Pancreas (tissue), 10 donors: ENCODE measurements at regions not wholly inside any gene's neighbourhood (a gene's known extent, or its start where the extent isn't known, plus 50 kb on each side); places are given as distances from the start of the nearest gene placed in this dataset.

Experiments
- ATAC-seq, 4 donors: fragments of 200-7000 bp; cut with Tn5 transposase; one replicate each; pipeline versions ENCODE4 v1.8.0 to v1.9.1; 2020; ENCODE audit warnings: mild to moderate bottlenecking in 4 of 4, moderate library complexity in 4 of 4
- DNase-seq, 6 donors: peaks; one replicate each; pipeline ENCODE4 v3.0.0-alpha.2; 2020
- FAIRE-seq: peaks from 2 replicates; lab custom pipeline; 2012; peaks lifted over from hg19 to GRCh38; lab: Jason Lieb, UNC
- H3K27ac ChIP-seq, 4 donors: fragments of 200-600 bp; sonication (generic); 1 replicate in 3 of 4; 2 replicates in 1 of 4; pipeline versions ENCODE4 v1.5.0 to v1.8.0; 2020
- H3K27me3 ChIP-seq, 4 donors: fragments of 200-600 bp; one replicate each; pipeline ENCODE4 v1.8.0; 2021
- H3K36me3 ChIP-seq, 3 donors: fragments of 200-600 bp; sonication (generic) in 1 of 3; one replicate each; pipeline versions ENCODE4 v1.5.0 to v1.8.0; 2020 to 2021
- H3K4me1 ChIP-seq, 3 donors: fragments of 200-600 bp; one replicate each; pipeline ENCODE4 v1.8.0; 2021
- H3K4me3 ChIP-seq, 4 donors: fragments of 200-600 bp; sonication (generic) in 2 of 4; one replicate each; pipeline versions ENCODE4 v1.5.0 to v1.8.0; 2020 to 2021
- H3K9me3 ChIP-seq, 4 donors: fragments of 200-600 bp; one replicate each; pipeline ENCODE4 v1.8.0; 2021
- WGBS, 2 donors: extraction: QIAGEN DNeasy Blood & Tissue Kit; methylation state at CpG; one replicate each; pipeline ENCODE4 v1.1.7; 2013; 5-methylcytosine and 5-hydroxymethylcytosine counted together
- intact Hi-C, 3 donors: fragments of 100-400 bp; cut with DNase I; formaldehyde crosslinking; loops; one replicate each; pipeline versions ENCODE4 v1.11.1 to v1.14.2; 2022
- TF ChIP-seq, protein P1 (sequence below), 4 donors: fragments of 200-600 bp; sonication (generic) in 3 of 4; IDR thresholded peaks; one replicate each; pipeline versions ENCODE4 v1.5.0 to v1.8.0; 2021; ENCODE audit warnings: antibody characterized with exemption in 4 of 4
- donor health status: healthy with polysubstance abuse.
- donor health status: DM: no; HTN: no; CAD: no; lungs with moderate emphysema.
- donor health status: DM: no; HTN: no; CAD: no.
- donor health status: control.
- donor health status: control.
- donor health status: Bipolar disorder and iron deficiency.
- donor health status: DM: yes; HTN: yes; CAD: no.
- donor health status: DM: no; HTN: no; CAD: no.
- donor health status: DM: no; HTN: no; CAD: no.
- donor health status: DM: yes; HTN: yes; CAD: no.

DNA sequence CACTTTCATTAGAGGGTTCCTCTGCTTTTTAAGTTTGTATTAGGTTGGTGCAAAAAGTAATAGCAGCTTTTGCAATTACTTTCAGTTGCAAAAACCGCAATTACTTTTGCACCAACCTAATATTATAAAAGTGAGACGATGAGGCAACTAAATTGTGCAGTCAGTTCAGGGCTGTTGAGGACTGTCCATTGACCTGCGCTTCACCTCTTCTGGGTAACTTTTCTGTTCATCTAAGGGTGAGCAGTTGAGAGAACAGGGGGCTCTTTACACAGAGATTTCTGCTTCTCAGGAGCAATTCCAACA lies 191.3 kb downstream of the AACS start:
- H3K9me3 ChIP-seq, result no peaks in the 10 kb centered on the region
- intact Hi-C loops, result no loop called here
- no peaks in the 10 kb centered on the region for H3K27me3 ChIP-seq
- TF ChIP-seq, protein P1, sequence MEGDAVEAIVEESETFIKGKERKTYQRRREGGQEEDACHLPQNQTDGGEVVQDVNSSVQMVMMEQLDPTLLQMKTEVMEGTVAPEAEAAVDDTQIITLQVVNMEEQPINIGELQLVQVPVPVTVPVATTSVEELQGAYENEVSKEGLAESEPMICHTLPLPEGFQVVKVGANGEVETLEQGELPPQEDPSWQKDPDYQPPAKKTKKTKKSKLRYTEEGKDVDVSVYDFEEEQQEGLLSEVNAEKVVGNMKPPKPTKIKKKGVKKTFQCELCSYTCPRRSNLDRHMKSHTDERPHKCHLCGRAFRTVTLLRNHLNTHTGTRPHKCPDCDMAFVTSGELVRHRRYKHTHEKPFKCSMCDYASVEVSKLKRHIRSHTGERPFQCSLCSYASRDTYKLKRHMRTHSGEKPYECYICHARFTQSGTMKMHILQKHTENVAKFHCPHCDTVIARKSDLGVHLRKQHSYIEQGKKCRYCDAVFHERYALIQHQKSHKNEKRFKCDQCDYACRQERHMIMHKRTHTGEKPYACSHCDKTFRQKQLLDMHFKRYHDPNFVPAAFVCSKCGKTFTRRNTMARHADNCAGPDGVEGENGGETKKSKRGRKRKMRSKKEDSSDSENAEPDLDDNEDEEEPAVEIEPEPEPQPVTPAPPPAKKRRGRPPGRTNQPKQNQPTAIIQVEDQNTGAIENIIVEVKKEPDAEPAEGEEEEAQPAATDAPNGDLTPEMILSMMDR (IDR thresholded peaks at IDR 0.05), result no peak
- WGBS, 2 donors, result 68 to 79% methylated on average over 3 of the region's 3 CpGs
- FAIRE-seq, result no peak
- ATAC-seq, result no peak
- H3K27ac ChIP-seq, result no peak overlapping the region
- no peaks in the 10 kb centered on the region for H3K4me1 ChIP-seq
- no peaks in the 10 kb centered on the region for H3K36me3 ChIP-seq
- no peak for DNase-seq
- H3K4me3 ChIP-seq, result no peak overlapping the region

DNA sequence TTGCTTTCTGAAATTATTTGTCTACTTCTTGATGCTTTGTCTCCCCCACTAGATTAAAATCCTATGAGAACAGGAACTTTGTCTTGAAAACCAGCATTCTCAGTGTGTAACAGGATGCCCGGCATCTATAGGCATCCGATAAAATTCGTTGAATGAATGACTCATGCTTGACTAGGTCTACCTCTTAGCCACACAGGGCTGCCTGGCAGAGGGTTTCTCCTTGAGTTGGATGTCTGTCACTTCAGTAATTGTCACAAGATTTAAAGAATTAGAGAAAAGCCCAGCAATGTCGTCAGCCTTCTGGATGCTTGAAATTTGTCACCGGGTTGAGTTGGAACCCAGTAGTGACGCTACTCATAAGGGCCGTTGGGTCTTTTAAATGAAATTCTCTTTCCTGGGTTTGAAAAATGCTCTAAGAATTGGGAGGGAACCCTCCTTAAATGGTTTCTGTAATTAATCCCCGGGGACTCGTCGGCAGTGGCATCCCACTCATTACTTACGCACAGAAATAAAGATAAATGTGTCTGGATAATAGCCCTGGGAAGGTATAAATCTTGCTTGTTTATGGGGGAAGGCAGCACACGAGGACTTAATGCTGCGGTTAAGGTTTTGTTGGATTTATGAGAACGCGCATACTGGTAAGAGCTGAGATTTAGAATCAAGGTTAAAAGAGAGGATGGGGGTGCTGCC lies 194.1 kb downstream of the AACS start:
- H3K27me3 ChIP-seq, result no peaks in the 10 kb centered on the region
- intact Hi-C loops, result no loop called here
- H3K9me3 ChIP-seq, result no peaks in the 10 kb centered on the region
- no peaks in the 10 kb centered on the region for H3K36me3 ChIP-seq
- H3K4me1 ChIP-seq, result no peaks in the 10 kb centered on the region
- no peak for DNase-seq
- no peak overlapping the region for H3K27ac ChIP-seq
- FAIRE-seq, result no peak
- H3K4me3 ChIP-seq, result no peak overlapping the region
- WGBS, 2 donors, result 67 to 71% methylated on average over 15 of the region's 15 CpGs
- no peak for ATAC-seq
- TF ChIP-seq, protein P1 (IDR thresholded peaks at IDR 0.05), result no peak

DNA sequence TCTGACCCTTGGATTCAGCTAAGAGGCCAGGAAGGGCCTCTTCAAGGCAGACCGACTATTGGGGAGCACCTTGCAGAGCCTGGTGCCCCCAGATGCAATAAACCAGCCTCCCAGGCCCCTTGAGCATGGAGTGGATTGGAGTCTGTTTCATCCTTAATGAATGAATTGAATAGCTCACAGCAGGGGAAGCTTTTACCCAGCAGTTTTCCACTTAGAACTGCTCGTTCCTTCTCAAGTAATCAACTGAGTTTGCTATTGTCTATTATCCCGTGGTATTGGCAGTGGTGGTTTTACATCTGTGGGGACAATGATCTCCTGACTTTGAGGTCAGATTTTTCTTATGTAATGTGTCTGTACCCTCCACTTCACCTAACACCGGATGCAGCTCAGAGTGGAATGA lies 197.6 kb downstream of the AACS start:
- intact Hi-C loops, result no loop called here
- TF ChIP-seq, protein P1 (IDR thresholded peaks at IDR 0.05), result no peak
- no peak for FAIRE-seq
- H3K36me3 ChIP-seq, result no peaks in the 10 kb centered on the region
- ATAC-seq, result no peak
- no peak overlapping the region for H3K4me3 ChIP-seq
- H3K27ac ChIP-seq, result no peak overlapping the region
- no peaks in the 10 kb centered on the region for H3K9me3 ChIP-seq
- no peaks in the 10 kb centered on the region for H3K27me3 ChIP-seq
- 35 to 39% methylated on average over 4 of the region's 4 CpGs for WGBS, 2 donors
- no peak for DNase-seq
- no peaks in the 10 kb centered on the region for H3K4me1 ChIP-seq

DNA sequence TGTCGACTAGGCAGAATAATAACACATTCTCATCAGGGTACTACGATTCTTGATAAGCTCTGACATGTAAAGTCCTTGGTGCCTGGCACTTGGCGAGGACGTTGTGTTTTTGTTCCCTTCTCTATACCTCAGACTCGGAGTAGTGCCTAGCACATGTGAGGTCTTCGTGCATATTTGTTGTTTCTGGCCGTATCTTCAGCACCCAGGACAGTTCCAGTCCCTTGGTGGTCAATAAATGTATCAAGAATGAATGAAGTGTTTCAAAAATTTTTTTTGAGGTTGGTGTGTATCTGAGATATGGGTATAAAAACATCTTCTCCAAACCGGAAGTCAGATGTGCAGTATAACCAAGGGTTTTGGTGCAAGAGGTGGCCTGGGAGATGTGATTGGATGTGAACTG lies 198.2 kb downstream of the AACS start:
- Histone ChIP-seq H3K27ac (no peak overlapping the region), H3K36me3 (no peaks in the 10 kb centered on the region), H3K27me3 (no peaks in the 10 kb centered on the region), H3K4me1 (no peaks in the 10 kb centered on the region), H3K9me3 (no peaks in the 10 kb centered on the region), H3K4me3 (no peak overlapping the region)
- intact Hi-C loops, result no loop called here
- 64 to 79% methylated on average over 8 of the region's 8 CpGs for WGBS, 2 donors
- TF ChIP-seq, protein P1 (IDR thresholded peaks at IDR 0.05), result no peak
- no peak for FAIRE-seq
- ATAC-seq, result no peak
- no peak for DNase-seq

DNA sequence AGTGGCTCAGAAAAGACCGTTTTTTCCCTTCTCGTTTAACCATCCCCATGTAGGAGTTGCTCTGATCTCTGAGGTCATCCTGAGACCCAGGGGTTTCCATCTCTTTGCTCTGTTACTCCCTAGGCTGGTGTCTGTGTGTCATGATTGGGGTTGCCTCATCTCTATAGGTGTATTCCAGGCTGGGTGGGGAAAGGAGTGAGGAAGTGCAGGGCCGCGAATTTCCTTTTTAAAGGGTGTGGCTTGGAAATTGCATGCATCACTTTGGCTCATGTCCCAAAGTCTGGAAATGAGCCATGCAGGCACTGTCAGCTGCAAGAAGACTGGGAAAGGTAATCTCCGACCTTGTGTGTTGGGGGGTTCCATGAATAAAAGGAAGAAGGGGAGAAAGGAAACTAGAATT lies 201.9 kb downstream of the AACS start:
- Histone ChIP-seq H3K27me3 (no peaks in the 10 kb centered on the region), H3K9me3 (no peaks in the 10 kb centered on the region), H3K36me3 (no peaks in the 10 kb centered on the region), H3K4me3 (no peak overlapping the region), H3K4me1 (no peaks in the 10 kb centered on the region), H3K27ac (no peak overlapping the region)
- FAIRE-seq, result no peak
- TF ChIP-seq, protein P1 (IDR thresholded peaks at IDR 0.05), result no peak
- intact Hi-C loops, result no loop called here
- no peak for ATAC-seq
- no peak for DNase-seq
- 73 to 80% methylated on average over 5 of the region's 5 CpGs for WGBS, 2 donors
